ENCODE measurements at regions not wholly inside any gene's neighbourhood (a gene's known extent, or its start where the extent isn't known, plus 50 kb on each side); places are given as distances from the start of the nearest gene placed in this dataset.

- TF ChIP-seq CTCF (optimal IDR thresholded peaks at IDR 0.05 in 1 of 3, IDR thresholded peaks at IDR 0.05 in 1 of 3, conservative IDR thresholded peaks at IDR 0.05 in 1 of 3; ENCODE audit: extremely low read depth in 1 of 3, insufficient read depth in 2 of 3, low read length in 3 of 3) (no peak), EZH2 (IDR thresholded peaks at IDR 0.05; ENCODE audit: low read length) (no peak)
Measured at GRCh38 chr2:67716895-67717396, 319.8 kb downstream of the ETAA1 start.
